GM19240 (cell line): ENCODE measurements at regions not wholly inside any gene's neighbourhood (a gene's known extent, or its start where the extent isn't known, plus 50 kb on each side); places are given as distances from the start of the nearest gene placed in this dataset.
"Not testable (repeated sequence)": the region's sequence is repeated elsewhere in the genome, so short reads cannot be mapped to it uniquely, and the experiment has no call there.

Source experiments
- DNase-seq: peaks from one replicate; pipeline ENCODE4 v3.0.0; 2011; ENCODE audit warnings: low spot score; ENCODE audit not compliant: insufficient read length

GRCh38 chr21:15430577-15430976 lies 299.2 kb upstream of the USP25 start:
- DNase-seq: no peak

DNA sequence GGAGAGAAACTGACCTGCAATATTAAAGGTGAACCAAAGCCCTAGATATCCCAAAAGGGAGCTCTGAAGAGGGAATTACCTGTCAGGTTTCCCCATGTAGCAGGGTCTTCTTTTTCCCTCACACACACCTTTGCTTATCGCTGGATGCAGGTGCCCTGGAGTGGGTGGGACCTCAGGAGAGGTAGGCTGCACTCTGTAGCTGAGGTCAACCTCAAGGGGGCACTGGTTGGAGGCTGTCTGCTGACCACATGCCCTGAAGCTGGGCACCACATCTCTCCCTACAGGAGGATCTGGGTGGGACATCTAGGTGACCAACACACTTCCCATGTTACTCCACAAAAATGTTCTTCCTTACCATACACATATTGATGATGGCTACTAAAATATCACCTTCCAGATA lies 298.7 kb upstream of the USP25 start:
- no peak for DNase-seq

DNA sequence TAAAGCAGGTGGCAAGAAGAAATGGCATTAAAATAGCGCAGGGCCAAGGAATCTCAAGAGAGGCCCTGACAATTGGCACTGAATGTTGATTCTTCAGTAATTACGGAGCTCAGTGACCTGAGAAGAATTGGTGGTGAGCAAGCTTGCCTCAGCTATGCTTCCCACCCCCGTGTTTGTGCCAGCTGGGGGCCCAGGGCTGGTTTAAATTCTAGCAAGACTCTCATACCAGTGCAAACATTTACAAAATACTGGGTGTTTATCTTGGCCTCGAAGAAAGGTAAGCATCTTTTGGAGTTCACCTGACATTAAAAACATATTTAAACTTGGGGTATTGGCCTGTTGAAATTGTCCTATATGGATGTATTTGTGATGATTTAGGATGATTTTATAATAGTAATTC lies 296.7 kb upstream of the USP25 start:
- DNase-seq: no peak

- no peak for DNase-seq
These were observed 295.4 kb upstream of the USP25 start for GRCh38 chr21:15434163-15434905.

- DNase-seq: no peak
These were observed 293.8 kb upstream of the USP25 start for GRCh38 chr21:15436031-15436430.

GRCh38 chr21:15437883-15438282 lies 291.9 kb upstream of the USP25 start:
- no peak for DNase-seq

DNA sequence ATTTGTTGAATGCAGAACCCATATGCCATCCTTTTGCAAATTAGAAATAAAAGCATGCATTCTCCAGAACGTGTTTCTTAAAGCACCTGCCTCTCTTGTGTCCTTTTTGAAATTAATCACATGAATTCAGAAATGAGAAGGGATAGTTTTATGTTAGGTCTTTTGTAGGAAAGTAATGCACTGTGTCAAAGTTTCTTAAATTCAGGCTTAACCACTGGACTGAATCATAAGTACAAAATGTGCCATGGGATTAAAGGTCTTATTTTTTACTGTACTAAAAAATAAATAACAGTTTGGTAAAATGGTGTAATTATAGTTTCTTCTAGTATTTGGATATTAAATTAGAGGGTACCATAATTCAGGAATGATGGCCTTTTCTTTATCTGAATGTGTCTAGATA lies 290.1 kb upstream of the USP25 start:
- no peak for DNase-seq

DNA sequence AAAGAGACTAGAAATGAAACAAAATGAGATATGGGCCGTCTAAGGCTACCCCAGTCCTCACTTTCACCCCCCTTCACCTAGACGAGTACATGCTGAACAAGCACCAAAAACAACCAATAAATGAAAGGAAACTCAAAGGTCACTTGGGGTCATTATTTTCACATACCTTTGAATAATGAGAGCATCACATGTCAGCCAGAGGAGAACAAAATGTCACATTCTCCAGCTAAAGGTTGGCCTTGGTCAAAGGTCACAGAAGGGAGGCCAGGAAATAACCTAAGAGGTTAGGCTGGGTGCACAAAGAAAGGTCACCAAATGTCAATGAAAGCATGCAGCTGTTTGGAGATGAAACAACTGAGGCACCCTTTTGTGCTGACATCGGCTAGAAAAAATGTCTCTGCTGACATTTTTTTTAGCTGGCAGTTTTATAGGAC lies 288.7 kb upstream of the USP25 start:
- no peak for DNase-seq

GRCh38 chr21:15441992-15442391 lies 287.8 kb upstream of the USP25 start:
- DNase-seq: no peak

DNA sequence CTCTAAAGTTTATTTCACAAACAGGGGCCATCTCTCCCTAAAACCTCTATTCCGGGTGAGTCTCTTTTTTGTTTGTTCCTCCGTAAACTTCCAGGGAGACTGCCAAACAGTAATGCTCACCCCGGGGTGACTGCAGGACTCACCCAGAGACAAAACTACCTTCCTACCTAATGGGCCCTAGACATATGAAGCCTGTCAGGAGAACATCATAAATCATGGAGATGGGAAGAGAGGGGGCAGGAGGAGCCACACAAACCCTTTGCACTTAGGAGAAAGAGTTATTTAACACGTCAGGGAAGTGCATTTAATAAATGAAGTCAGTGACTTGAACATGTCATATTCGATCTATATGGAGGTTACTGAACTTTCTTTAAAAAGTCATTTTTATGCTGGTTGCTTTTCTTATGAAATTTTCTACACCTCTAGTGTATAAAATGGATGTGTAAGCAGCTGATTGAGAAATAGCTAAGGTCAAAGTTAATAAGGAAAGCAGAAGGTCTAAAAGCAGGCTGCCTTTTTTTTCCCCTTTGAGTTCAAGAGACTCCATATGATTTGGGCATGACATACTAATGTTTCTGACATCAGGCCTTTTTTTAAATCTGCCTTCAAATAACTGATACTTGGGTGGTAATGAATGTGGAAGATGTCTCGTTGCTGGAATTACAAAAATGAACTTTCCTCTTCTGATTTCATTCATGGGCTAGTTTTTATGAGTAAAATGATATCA lies 286.9 kb upstream of the USP25 start:
- no peak for DNase-seq

GRCh38 chr21:15443740-15444117 lies 286.1 kb upstream of the USP25 start:
- no peak for DNase-seq

DNA sequence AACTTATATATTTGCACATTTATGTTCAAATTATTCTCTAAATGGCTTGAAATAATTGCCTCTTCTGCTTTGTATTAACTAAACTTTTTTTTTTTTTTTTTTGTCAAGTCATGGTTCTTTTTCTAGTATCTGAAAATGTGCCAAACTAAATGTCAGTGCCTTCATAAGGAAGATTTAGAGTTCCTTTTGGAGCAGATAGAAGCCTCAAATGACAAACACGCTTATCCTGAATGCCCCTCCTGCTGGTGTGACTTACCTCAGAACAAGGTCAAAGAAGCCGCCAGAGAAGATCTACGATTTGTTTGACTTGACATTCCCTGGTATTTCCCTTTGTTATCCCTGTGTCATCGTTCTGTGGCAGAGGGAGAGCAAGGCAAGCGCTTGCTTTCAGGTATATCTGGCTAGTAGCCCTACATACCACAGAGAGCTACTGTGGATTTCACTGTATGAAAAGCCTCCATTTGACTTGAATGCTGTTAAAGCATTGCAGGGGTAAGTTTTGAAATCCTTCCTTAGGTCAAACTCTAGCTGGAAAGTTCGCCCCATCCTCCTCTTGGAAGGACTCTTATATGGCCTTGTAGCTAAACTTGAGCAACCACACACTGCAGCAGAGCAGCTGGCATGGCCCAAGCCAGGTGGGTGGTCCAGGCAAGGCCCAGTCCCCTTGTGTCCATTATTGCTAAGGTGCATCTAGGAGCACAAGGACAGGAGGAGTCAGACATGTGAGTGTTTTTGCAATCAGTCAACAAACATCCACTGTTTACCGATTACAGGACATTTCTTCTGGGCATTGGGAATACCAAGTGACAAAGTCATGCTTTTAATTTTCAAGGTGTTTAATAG lies 285.4 kb upstream of the USP25 start:
- DNase-seq: no peak

DNA sequence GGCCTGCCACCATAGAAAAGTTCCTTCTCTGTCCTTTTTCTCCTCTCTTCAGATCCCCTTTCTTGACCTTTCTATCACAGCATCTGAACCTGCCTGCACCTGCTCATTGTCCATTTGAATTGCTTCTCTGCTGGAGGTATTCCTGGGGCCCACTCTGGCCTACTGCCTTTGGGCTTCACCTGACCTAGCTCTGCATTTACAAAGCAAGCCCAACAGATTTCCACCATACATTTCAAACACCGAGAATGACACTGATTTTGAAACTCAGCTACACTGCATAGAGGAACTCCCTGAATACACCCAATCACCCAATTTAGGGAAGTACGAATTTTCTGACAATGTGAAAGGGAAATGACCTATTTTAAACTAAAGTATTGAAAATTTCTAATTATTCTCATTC lies 284.5 kb upstream of the USP25 start:
- no peak for DNase-seq

- no peak for DNase-seq
These were observed 283.6 kb upstream of the USP25 start for GRCh38 chr21:15446223-15446622.

- no peak for DNase-seq
These were observed 280.2 kb upstream of the USP25 start for GRCh38 chr21:15449556-15449955.

DNA sequence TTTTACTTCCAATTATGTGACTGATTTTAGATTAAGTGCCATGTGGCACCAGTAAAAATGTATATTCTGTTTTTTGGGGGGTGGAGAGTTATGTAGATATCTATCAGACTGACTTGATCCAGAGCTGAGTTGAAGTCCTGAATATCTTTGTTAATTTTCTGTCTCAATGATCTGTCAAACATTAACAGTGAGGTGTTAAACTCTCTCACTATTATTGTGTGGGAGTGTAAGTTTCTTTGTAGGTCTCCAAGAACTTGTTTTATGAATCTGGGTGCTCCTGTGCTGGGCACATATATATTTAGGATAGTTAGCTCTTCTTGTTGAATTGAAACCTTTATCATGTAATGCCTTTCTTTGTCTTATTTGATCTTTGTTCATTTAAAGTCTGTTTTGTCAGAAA lies 276.5 kb upstream of the USP25 start:
- no peak for DNase-seq

DNA sequence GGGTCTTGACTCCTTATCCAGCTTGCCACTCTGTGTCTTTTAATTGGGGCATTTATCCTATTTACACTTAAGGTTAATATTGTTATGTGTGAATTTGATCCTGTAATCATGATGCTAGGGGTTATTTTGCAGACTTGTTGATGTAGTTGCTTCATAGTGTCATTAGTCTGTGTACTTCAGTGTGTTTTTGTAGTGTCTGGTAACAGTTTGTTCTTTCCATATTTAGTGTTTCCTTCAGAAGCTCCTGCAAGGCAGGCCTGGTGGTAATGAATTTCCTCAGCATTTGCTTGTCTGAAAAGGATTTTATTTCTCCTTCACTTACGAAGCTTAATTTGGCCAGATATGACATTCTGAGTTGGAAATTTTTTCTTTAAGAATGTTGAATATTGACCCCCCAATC lies 276.0 kb upstream of the USP25 start:
- not testable (repeated sequence) for DNase-seq

DNA sequence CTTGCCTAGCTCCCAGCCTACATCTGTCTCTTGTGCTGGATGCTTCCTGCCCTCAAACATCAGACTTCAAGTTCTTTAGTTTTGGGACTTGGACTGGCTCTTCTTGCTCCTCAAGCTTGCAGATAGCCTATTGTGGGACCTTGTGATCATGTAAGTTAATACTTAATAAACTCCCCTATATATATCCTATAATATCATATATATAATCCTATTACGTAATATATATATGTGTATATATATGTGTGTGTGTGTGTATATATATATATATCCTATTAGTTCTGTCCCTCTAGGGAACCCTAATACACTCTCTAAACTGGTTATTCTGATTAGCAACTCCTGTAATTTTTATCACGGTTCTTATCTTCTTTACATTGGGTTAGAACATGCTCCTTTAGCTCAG lies 274.9 kb upstream of the USP25 start:
- not testable (repeated sequence) for DNase-seq

- no peak for DNase-seq
These were observed 273.8 kb upstream of the USP25 start for GRCh38 chr21:15455819-15456462.

- no peak for DNase-seq
These were observed 271.8 kb upstream of the USP25 start for GRCh38 chr21:15457965-15458364.

- no peak for DNase-seq
These were observed 267.7 kb upstream of the USP25 start for GRCh38 chr21:15462092-15462491.

- DNase-seq: no peak
These were observed 263.5 kb upstream of the USP25 start for GRCh38 chr21:15466329-15466728.
